Caco-2 (cell line): ENCODE measurements at regions not wholly inside any gene's neighbourhood (a gene's known extent, or its start where the extent isn't known, plus 50 kb on each side); places are given as distances from the start of the nearest gene placed in this dataset.

Experiments
- BruUV-seq: library from RNA; stranded (reverse); fragments of 400-500 nt; replicated peaks from 2 replicates; lab custom pipeline; 2021; lab: Mats Ljungman, UMichigan
- CTCF ChIA-PET: fragments of 300-600 bp; sonication (Branson Sonifier 250); formaldehyde crosslinking; loops from one replicate; lab custom pipeline; 2022; ENCODE audit warnings: antibody characterized with exemption; lab: Charles Lee
- POLR2A ChIA-PET: fragments of 300-600 bp; sonication (Branson Sonifier 250); formaldehyde crosslinking; loops from one replicate; lab custom pipeline; 2022; ENCODE audit warnings: antibody characterized with exemption; lab: Charles Lee
- DNase-seq, 2 experiments: peaks; one replicate each; pipeline versions ENCODE4 v3.0.0 to v3.0.0-alpha.2; 2020 to 2022
- H3K27me3 ChIP-seq: replicated peaks from 2 replicates; pipeline ENCODE4 v1.6.0; 2011; ENCODE audit warnings: low read length; ENCODE audit not compliant: control insufficient read depth, insufficient read depth
- H3K36me3 ChIP-seq: 2 replicates; pipeline ENCODE4 v1.5.1; 2011; ENCODE audit warnings: low read length; ENCODE audit not compliant: control insufficient read depth, insufficient read depth
- H3K4me1 ChIP-seq: fragments of 250-450 bp; sonication (Bioruptor Pico); 2 replicates; pipeline ENCODE4 v1.5.1; 2020; ENCODE audit warnings: mild to moderate bottlenecking
- H3K4me3 ChIP-seq: 2 replicates; pipeline ENCODE4 v1.5.1; 2011; ENCODE audit warnings: low read depth, mild to moderate bottlenecking, control low read depth, low read length
- H3K9me3 ChIP-seq: fragments of 250-450 bp; sonication (Bioruptor Pico); 2 replicates; pipeline ENCODE4 v1.5.1; 2020; ENCODE audit warnings: mild to moderate bottlenecking, moderate library complexity
- H3K27ac Mint-ChIP-seq: one replicate; pipeline ENCODE4 v1.8.0; 2022; ENCODE audit warnings: mixed read lengths; ENCODE audit not compliant: unreplicated experiment
- H3K27me3 Mint-ChIP-seq: one replicate; pipeline ENCODE4 v1.8.0; 2022; ENCODE audit warnings: mixed read lengths; ENCODE audit not compliant: insufficient read depth, unreplicated experiment
- H3K36me3 Mint-ChIP-seq: one replicate; pipeline ENCODE4 v1.8.0; 2022; ENCODE audit warnings: mild to moderate bottlenecking, mixed read lengths; ENCODE audit not compliant: insufficient read depth, unreplicated experiment
- H3K4me1 Mint-ChIP-seq: one replicate; pipeline ENCODE4 v1.8.0; 2022; ENCODE audit warnings: low read depth, mixed read lengths; ENCODE audit not compliant: unreplicated experiment
- H3K4me3 Mint-ChIP-seq: one replicate; pipeline ENCODE4 v1.8.0; 2022; ENCODE audit warnings: mild to moderate bottlenecking, moderate library complexity, mixed read lengths; ENCODE audit not compliant: unreplicated experiment
- H3K9me3 Mint-ChIP-seq: one replicate; pipeline ENCODE4 v1.8.0; 2022; ENCODE audit warnings: mixed read lengths; ENCODE audit not compliant: unreplicated experiment
- CTCF ChIP-seq, 2 experiments: fragments of 200-600 bp in 1 of 2; IDR thresholded peaks; 1 replicate in 1 of 2; 2 replicates in 1 of 2; pipeline versions ENCODE4 v1.5.1 to v1.8.0; 2011 to 2022; ENCODE audit warnings: antibody characterized with exemption in 1 of 2, control low read depth in 1 of 2, inconsistent platforms in 1 of 2, low read depth in 1 of 2, low read length in 1 of 2, mild to moderate bottlenecking in 1 of 2, moderate library complexity in 1 of 2; ENCODE audit not compliant: insufficient read depth in 1 of 2, severe bottlenecking in 1 of 2, unreplicated experiment in 1 of 2
- intact Hi-C: fragments of 100-400 bp; cut with micrococcal nuclease; formaldehyde crosslinking; loops from one replicate; pipeline ENCODE4 v1.10.0; 2022; ENCODE audit not compliant: unreplicated experiment

GRCh38 chrX:1011691-1012283, 200.7 kb downstream of the CRLF2 start:
- Histone ChIP-seq H3K4me1 (no peaks in the 10 kb centered on the region), H3K9me3 (no peaks in the 10 kb centered on the region), H3K27me3 (no peaks in the 10 kb centered on the region), H3K36me3 (no peaks in the 10 kb centered on the region), H3K4me3 (no peak overlapping the region)
- no peak overlapping the region for H3K27ac Mint-ChIP-seq
- peaks cover 5% of the 10 kb centered on the region for H3K36me3 Mint-ChIP-seq
- ChIA-PET CTCF (no interaction called here), POLR2A (no interaction called here)
- no peak for DNase-seq
- TF ChIP-seq CTCF (IDR thresholded peaks at IDR 0.05; ENCODE audit: insufficient read depth in 1 of 2, low read depth in 1 of 2, low read length in 1 of 2, severe bottlenecking in 1 of 2, unreplicated experiment in 1 of 2) = no peak
- no peak overlapping the region for H3K4me3 Mint-ChIP-seq
- no peaks in the 10 kb centered on the region for H3K27me3 Mint-ChIP-seq
- no peaks in the 10 kb centered on the region for H3K4me1 Mint-ChIP-seq
- intact Hi-C loops = no loop called here
- no peaks in the 10 kb centered on the region for H3K9me3 Mint-ChIP-seq
- BruUV-seq = no TSS peak

- Mint-ChIP-seq H3K4me1 (no peaks in the 10 kb centered on the region), H3K27ac (no peak overlapping the region), H3K36me3 (peaks cover 5% of the 10 kb centered on the region), H3K4me3 (no peak overlapping the region), H3K9me3 (no peaks in the 10 kb centered on the region), H3K27me3 (no peaks in the 10 kb centered on the region)
- intact Hi-C loops = no loop called here
- no peaks in the 10 kb centered on the region for H3K36me3 ChIP-seq
- H3K4me3 ChIP-seq = no peak overlapping the region
- ChIA-PET POLR2A (no interaction called here), CTCF (no interaction called here)
- H3K27me3 ChIP-seq = no peaks in the 10 kb centered on the region
- no peak for TF ChIP-seq CTCF (IDR thresholded peaks at IDR 0.05; ENCODE audit: insufficient read depth in 1 of 2, low read depth in 1 of 2, low read length in 1 of 2, severe bottlenecking in 1 of 2, unreplicated experiment in 1 of 2)
- no peak for DNase-seq
- BruUV-seq = no TSS peak
- H3K9me3 ChIP-seq = no peaks in the 10 kb centered on the region
- H3K4me1 ChIP-seq = no peaks in the 10 kb centered on the region
Measured at GRCh38 chrX:1009771-1010170, 202.7 kb downstream of the CRLF2 start.

GRCh38 chrX:1006156-1006730, 206.2 kb downstream of the CRLF2 start:
- ChIA-PET POLR2A (no interaction called here), CTCF (no interaction called here)
- no peak for DNase-seq
- Histone ChIP-seq H3K4me1 (no peaks in the 10 kb centered on the region), H3K9me3 (no peaks in the 10 kb centered on the region), H3K27me3 (no peaks in the 10 kb centered on the region), H3K36me3 (no peaks in the 10 kb centered on the region), H3K4me3 (no peak overlapping the region)
- Mint-ChIP-seq H3K9me3 (no peaks in the 10 kb centered on the region), H3K27ac (no peak overlapping the region), H3K36me3 (no peaks in the 10 kb centered on the region), H3K4me1 (no peaks in the 10 kb centered on the region), H3K4me3 (no peak overlapping the region), H3K27me3 (no peaks in the 10 kb centered on the region)
- intact Hi-C loops = no loop called here
- BruUV-seq = no TSS peak
- no peak for TF ChIP-seq CTCF (IDR thresholded peaks at IDR 0.05; ENCODE audit: insufficient read depth in 1 of 2, low read depth in 1 of 2, low read length in 1 of 2, severe bottlenecking in 1 of 2, unreplicated experiment in 1 of 2)
